ENCODE measurements at regions not wholly inside any gene's neighbourhood (a gene's known extent, or its start where the extent isn't known, plus 50 kb on each side); places are given as distances from the start of the nearest gene placed in this dataset.

DNA sequence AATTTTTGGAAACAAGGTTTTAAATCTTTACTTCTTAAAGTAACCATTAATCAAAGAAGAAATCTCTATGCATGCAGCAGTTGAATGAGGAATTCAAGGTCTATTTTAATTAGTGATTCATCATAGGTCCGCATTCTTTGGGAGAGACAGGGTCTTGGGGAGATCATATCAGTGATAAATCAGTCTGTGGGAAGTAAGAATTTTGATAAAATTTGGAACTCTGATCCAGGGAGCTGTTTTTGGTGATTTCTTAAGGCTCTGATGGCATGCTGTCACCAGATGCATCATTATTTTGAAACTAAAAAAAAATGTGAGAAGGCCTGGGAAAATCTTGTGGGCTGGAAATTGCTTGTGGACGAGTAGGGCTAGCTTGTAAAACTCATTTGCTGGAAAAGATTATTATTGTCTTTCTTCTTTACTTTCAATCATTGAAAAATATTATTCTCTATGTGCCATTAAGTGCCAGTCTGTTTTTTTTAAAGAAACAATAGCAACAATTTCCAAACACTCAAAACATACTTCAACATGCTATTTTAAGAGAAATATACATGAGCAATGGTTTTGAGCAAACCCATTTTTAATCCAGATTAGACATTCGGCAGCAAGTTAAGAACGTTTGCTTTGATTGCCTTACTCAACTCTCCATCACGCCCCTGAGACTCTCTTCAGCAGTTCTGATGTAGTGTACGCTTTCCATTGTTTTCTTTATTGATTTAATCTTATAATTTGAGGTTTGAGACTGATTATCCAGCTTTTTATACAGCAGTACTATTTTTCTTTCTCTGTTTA lies 62.6 kb downstream of the ZBTB18 start:
- no peak overlapping the region for H3K27ac ChIP-seq
- intact Hi-C loops (cut with DNase I), result no loop called here
- no peaks in the 10 kb centered on the region for H3K4me1 ChIP-seq
- no peak for ATAC-seq
- H3K9me3 ChIP-seq, result peaks cover 0 to 4% (median 0%) of the 10 kb centered on the region in 11 donors
- TF ChIP-seq, protein P1, sequence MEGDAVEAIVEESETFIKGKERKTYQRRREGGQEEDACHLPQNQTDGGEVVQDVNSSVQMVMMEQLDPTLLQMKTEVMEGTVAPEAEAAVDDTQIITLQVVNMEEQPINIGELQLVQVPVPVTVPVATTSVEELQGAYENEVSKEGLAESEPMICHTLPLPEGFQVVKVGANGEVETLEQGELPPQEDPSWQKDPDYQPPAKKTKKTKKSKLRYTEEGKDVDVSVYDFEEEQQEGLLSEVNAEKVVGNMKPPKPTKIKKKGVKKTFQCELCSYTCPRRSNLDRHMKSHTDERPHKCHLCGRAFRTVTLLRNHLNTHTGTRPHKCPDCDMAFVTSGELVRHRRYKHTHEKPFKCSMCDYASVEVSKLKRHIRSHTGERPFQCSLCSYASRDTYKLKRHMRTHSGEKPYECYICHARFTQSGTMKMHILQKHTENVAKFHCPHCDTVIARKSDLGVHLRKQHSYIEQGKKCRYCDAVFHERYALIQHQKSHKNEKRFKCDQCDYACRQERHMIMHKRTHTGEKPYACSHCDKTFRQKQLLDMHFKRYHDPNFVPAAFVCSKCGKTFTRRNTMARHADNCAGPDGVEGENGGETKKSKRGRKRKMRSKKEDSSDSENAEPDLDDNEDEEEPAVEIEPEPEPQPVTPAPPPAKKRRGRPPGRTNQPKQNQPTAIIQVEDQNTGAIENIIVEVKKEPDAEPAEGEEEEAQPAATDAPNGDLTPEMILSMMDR (IDR thresholded peaks at IDR 0.05), result no peak
- H3K4me3 ChIP-seq, result no peak overlapping the region
- 78 to 80% methylated on average over 6 of the region's 6 CpGs for WGBS, 2 donors
- no peaks in the 10 kb centered on the region for H3K36me3 ChIP-seq
- no peak for DNase-seq
- H3K27me3 ChIP-seq, result peaks cover 0 to 12% (median 3%) of the 10 kb centered on the region in 7 donors

GRCh38 chr1:244114892-244115291 lies 63.8 kb downstream of the ZBTB18 start:
- intact Hi-C loops (cut with DNase I), result no loop called here
- Histone ChIP-seq H3K4me3 (no peak overlapping the region), H3K4me1 (no peaks in the 10 kb centered on the region), H3K27ac (no peak overlapping the region), H3K9me3 (peaks cover 0 to 4% (median 0%) of the 10 kb centered on the region in 11 donors), H3K27me3 (peaks cover 0 to 20% (median 6%) of the 10 kb centered on the region in 7 donors), H3K36me3 (no peaks in the 10 kb centered on the region)
- TF ChIP-seq, protein P1 (IDR thresholded peaks at IDR 0.05), result no peak
- DNase-seq, result no peak
- ATAC-seq, result no peak
- 55 to 69% methylated on average over 4 of the region's 4 CpGs for WGBS, 2 donors

DNA sequence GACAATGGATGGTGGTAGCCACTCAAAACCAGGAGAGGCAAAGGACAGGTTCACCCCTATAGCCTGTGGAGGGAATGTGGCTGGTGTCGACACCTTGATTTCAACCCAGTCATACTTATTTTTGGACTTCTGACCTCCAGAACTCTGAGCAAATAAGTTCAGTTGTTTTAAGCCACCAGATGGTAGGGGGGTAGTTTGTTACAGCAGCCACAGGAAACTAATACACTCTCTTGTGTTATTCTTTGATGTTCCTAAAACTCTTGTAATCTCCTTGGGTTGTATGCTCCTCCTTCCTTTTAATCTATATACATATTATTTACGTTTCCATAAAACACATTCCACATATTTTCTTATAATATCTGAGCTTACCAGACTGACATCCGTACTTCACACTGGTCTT lies 65.9 kb downstream of the ZBTB18 start:
- Histone ChIP-seq H3K27me3 (peaks cover 0 to 24% (median 6%) of the 10 kb centered on the region in 7 donors), H3K9me3 (peaks cover 0 to 4% (median 0%) of the 10 kb centered on the region in 11 donors), H3K4me1 (no peaks in the 10 kb centered on the region), H3K27ac (no peak overlapping the region), H3K4me3 (no peak overlapping the region), H3K36me3 (no peaks in the 10 kb centered on the region)
- TF ChIP-seq, protein P1 (IDR thresholded peaks at IDR 0.05), result no peak
- WGBS, 2 donors, result 96 to 97% methylated on average over 3 of the region's 3 CpGs
- intact Hi-C loops (cut with DNase I), result no loop called here
- DNase-seq (no peak), ATAC-seq (no peak)

- Histone ChIP-seq H3K9me3 (peaks cover 0 to 4% (median 0%) of the 10 kb centered on the region in 11 donors), H3K4me3 (peak overlapping the region in 1 of 10 donors; percentile 14), H3K4me1 (no peaks in the 10 kb centered on the region), H3K36me3 (no peaks in the 10 kb centered on the region), H3K27ac (no peak overlapping the region), H3K27me3 (peaks cover 0 to 35% (median 12%) of the 10 kb centered on the region in 7 donors)
- TF ChIP-seq, protein P1 (IDR thresholded peaks at IDR 0.05), result no peak
- DNase-seq (no peak), ATAC-seq (no peak)
- WGBS, 2 donors, result 33 to 34% methylated on average over 16 of the region's 16 CpGs
- intact Hi-C loops (cut with DNase I), result no loop called here
Measured at GRCh38 chr1:244118109-244118761, 67.2 kb downstream of the ZBTB18 start.
